OCI-LY7 (cell line): ENCODE measurements at regions not wholly inside any gene's neighbourhood (a gene's known extent, or its start where the extent isn't known, plus 50 kb on each side); places are given as distances from the start of the nearest gene placed in this dataset.

Experiments used
- BruUV-seq: library from RNA; stranded (reverse); fragments of 400-500 nt; replicated peaks from 2 replicates; lab custom pipeline; 2021; lab: Mats Ljungman, UMichigan
- CTCF ChIA-PET: fragments of 300-600 bp; sonication (Branson Sonifier 250); formaldehyde crosslinking; loops from one replicate; lab custom pipeline; 2022; ENCODE audit warnings: antibody characterized with exemption; ENCODE audit not compliant: unreplicated experiment; lab: Charles Lee
- POLR2A ChIA-PET: fragments of 300-600 bp; sonication (Branson Sonifier 250); formaldehyde crosslinking; loops from one replicate; lab custom pipeline; 2022; ENCODE audit warnings: antibody characterized with exemption; lab: Charles Lee
- DNase-seq: peaks from one replicate; pipeline ENCODE4 v3.0.0-alpha.2; 2015; ENCODE audit warnings: low spot score
- H2AFZ ChIP-seq: fragments of 200-600 bp; sonication (generic), shearing (Covaris generic); 2 replicates; pipeline ENCODE4 v1.6.1; 2014; ENCODE audit warnings: mild to moderate bottlenecking, antibody characterized with exemption, low read length, moderate library complexity
- H3K27ac ChIP-seq: fragments of 200-600 bp; sonication (generic); 2 replicates; pipeline ENCODE4 v1.5.1; 2014; ENCODE audit warnings: mixed run types, low read depth, mild to moderate bottlenecking, moderate library complexity, low read length, inconsistent platforms; ENCODE audit not compliant: poor library complexity, severe bottlenecking
- H3K36me3 ChIP-seq: fragments of 200-600 bp; sonication (generic); 2 replicates; pipeline ENCODE4 v1.6.1; 2014; ENCODE audit warnings: mild to moderate bottlenecking, antibody characterized with exemption, low read length, moderate library complexity, mixed read lengths; ENCODE audit not compliant: insufficient read depth
- H3K4me1 ChIP-seq: fragments of 200-600 bp; sonication (generic); 2 replicates; pipeline ENCODE4 v1.5.1; 2014; ENCODE audit warnings: mild to moderate bottlenecking, low read length; ENCODE audit not compliant: insufficient read depth, poor library complexity, severe bottlenecking
- H3K4me2 ChIP-seq: fragments of 200-600 bp; sonication (generic); 2 replicates; pipeline ENCODE4 v1.6.1; 2014; ENCODE audit warnings: mild to moderate bottlenecking, low read length
- H3K4me3 ChIP-seq: fragments of 200-600 bp; sonication (generic); 2 replicates; pipeline ENCODE4 v1.5.1; 2014; ENCODE audit warnings: mild to moderate bottlenecking, low read depth, low read length; ENCODE audit not compliant: poor library complexity, severe bottlenecking
- H3K79me2 ChIP-seq: fragments of 200-600 bp; sonication (generic); 2 replicates; pipeline ENCODE4 v1.6.1; 2016; ENCODE audit warnings: low read depth, mild to moderate bottlenecking, low read length, moderate library complexity, mixed read lengths; ENCODE audit not compliant: insufficient read depth
- H3K9me2 ChIP-seq: fragments of 200-600 bp; sonication (generic); 2 replicates; pipeline ENCODE4 v1.6.1; 2016; ENCODE audit warnings: mild to moderate bottlenecking, low read length, mixed read lengths; ENCODE audit not compliant: insufficient read depth
- H3K9me3 ChIP-seq: fragments of 200-600 bp; sonication (generic); 2 replicates; pipeline ENCODE4 v1.6.1; 2014; ENCODE audit warnings: mild to moderate bottlenecking, mixed run types, low read length, mixed read lengths
- H4K20me1 ChIP-seq: fragments of 200-600 bp; sonication (generic); 2 replicates; pipeline ENCODE4 v1.6.1; 2014; ENCODE audit warnings: mild to moderate bottlenecking, antibody characterized with exemption, low read length, moderate library complexity, mixed read lengths; ENCODE audit not compliant: insufficient read depth
- EZH2phosphoT487 ChIP-seq: fragments of 200-600 bp; sonication (generic); IDR thresholded peaks from 2 replicates; pipeline ENCODE4 v1.6.1; 2018; ENCODE audit warnings: low read depth, borderline replicate concordance, mild to moderate bottlenecking, mixed run types, antibody characterized with exemption, low read length, moderate library complexity, mixed read lengths
- intact Hi-C: fragments of 100-400 bp; cut with micrococcal nuclease; formaldehyde crosslinking; loops from one replicate; pipeline ENCODE4 v1.10.0; 2022; ENCODE audit not compliant: unreplicated experiment
- TF ChIP-seq, protein P1 (sequence below): fragments of 200-600 bp; sonication (generic); conservative IDR thresholded peaks from 2 replicates; pipeline ENCODE4 v1.5.1; 2014; ENCODE audit warnings: mild to moderate bottlenecking, antibody characterized with exemption, low read length, moderate library complexity, mixed read lengths

GRCh38 chr10:64745565-64745964 lies 1224.4 kb downstream of the REEP3 start:
- BruUV-seq = no TSS peak
- DNase-seq = no peak
- no peak overlapping the region for H3K4me3 ChIP-seq
- TF ChIP-seq, protein P1, sequence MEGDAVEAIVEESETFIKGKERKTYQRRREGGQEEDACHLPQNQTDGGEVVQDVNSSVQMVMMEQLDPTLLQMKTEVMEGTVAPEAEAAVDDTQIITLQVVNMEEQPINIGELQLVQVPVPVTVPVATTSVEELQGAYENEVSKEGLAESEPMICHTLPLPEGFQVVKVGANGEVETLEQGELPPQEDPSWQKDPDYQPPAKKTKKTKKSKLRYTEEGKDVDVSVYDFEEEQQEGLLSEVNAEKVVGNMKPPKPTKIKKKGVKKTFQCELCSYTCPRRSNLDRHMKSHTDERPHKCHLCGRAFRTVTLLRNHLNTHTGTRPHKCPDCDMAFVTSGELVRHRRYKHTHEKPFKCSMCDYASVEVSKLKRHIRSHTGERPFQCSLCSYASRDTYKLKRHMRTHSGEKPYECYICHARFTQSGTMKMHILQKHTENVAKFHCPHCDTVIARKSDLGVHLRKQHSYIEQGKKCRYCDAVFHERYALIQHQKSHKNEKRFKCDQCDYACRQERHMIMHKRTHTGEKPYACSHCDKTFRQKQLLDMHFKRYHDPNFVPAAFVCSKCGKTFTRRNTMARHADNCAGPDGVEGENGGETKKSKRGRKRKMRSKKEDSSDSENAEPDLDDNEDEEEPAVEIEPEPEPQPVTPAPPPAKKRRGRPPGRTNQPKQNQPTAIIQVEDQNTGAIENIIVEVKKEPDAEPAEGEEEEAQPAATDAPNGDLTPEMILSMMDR = no peak
- no peak for TF ChIP-seq EZH2phosphoT487
- ChIA-PET POLR2A (interaction anchor here (1.5 kb wide), 1 partner anchor 15 kb away, joined by 4 read pairs; no protein-coding TSS in a partner anchor), CTCF (no interaction called here)
- no peaks in the 10 kb centered on the region for H3K9me3 ChIP-seq
- intact Hi-C loops = no loop called here
- no peaks in the 10 kb centered on the region for H3K36me3 ChIP-seq
- no peaks in the 10 kb centered on the region for H4K20me1 ChIP-seq
- H3K27ac ChIP-seq = no peak overlapping the region
- H3K79me2 ChIP-seq = no peaks in the 10 kb centered on the region
- H2AFZ ChIP-seq = no peak overlapping the region
- no peaks in the 10 kb centered on the region for H3K4me1 ChIP-seq
- H3K9me2 ChIP-seq = no peaks in the 10 kb centered on the region
- H3K4me2 ChIP-seq = no peak overlapping the region

DNA sequence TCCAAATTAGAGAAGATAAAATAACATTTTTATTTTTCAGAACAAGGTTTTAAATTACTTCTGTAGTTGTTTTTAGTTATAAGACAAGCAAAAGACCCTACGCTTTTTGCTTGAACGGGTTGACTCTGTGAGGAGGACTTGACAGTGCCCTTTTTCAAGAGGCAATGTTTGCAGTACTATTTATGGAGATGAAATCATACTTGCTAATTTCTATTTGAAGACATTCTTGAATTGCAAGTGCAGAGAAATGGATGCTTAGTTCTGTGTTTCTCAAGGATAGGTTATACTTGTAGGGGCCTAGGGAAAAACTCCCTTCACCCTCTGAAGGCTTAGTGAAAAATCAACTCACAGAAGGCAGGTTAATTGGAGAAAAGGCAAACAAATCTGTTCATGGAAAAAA lies 1229.5 kb downstream of the REEP3 start:
- intact Hi-C loops = no loop called here
- H3K4me1 ChIP-seq = no peaks in the 10 kb centered on the region
- ChIA-PET POLR2A (interaction anchor here (0.6 kb wide), 1 partner anchor 14 kb away, joined by 4 read pairs; no protein-coding TSS in a partner anchor), CTCF (no interaction called here)
- H3K36me3 ChIP-seq = no peaks in the 10 kb centered on the region
- no peak for TF ChIP-seq EZH2phosphoT487
- TF ChIP-seq, protein P1 = no peak
- no peak overlapping the region for H3K4me3 ChIP-seq
- no peaks in the 10 kb centered on the region for H3K9me3 ChIP-seq
- no peak overlapping the region for H3K4me2 ChIP-seq
- no peaks in the 10 kb centered on the region for H3K9me2 ChIP-seq
- no peaks in the 10 kb centered on the region for H3K79me2 ChIP-seq
- H2AFZ ChIP-seq = no peak overlapping the region
- BruUV-seq = no TSS peak
- no peak for DNase-seq
- H4K20me1 ChIP-seq = no peaks in the 10 kb centered on the region
- H3K27ac ChIP-seq = no peak overlapping the region

DNA sequence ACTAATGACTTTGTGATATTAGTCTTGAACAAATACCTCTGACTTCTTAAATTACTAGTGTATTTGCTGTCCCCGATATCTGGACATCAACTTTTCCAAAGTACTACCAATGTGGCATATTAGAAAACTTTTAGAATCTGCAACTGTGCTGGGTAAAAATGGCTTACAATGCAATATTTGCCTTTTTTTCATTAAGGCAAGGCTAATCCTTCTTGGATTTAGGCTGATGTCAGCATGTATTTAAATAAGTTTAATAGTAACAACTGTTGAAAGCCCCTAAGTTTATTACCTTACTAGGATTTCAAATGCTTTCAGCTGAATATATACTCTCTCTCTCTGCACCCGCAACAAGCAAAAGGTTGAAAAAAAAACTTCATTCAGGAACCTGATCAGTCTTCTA lies 1232.3 kb downstream of the REEP3 start:
- H2AFZ ChIP-seq = no peak overlapping the region
- no peak overlapping the region for H3K4me2 ChIP-seq
- no peak overlapping the region for H3K27ac ChIP-seq
- TF ChIP-seq EZH2phosphoT487 = no peak
- TF ChIP-seq, protein P1 = no peak
- POLR2A ChIA-PET = no interaction called here
- H3K9me3 ChIP-seq = no peaks in the 10 kb centered on the region
- H3K4me3 ChIP-seq = no peak overlapping the region
- no TSS peak for BruUV-seq
- H3K9me2 ChIP-seq = no peaks in the 10 kb centered on the region
- no peaks in the 10 kb centered on the region for H3K36me3 ChIP-seq
- CTCF ChIA-PET = no interaction called here
- intact Hi-C loops = no loop called here
- H4K20me1 ChIP-seq = no peaks in the 10 kb centered on the region
- no peaks in the 10 kb centered on the region for H3K79me2 ChIP-seq
- H3K4me1 ChIP-seq = no peaks in the 10 kb centered on the region
- no peak for DNase-seq
